Epithelial cell of proximal tubule (primary cell): ENCODE measurements at regions not wholly inside any gene's neighbourhood (a gene's known extent, or its start where the extent isn't known, plus 50 kb on each side); places are given as distances from the start of the nearest gene placed in this dataset.

Experiments
- DNase-seq: peaks from one replicate; pipeline ENCODE4 v3.0.0-alpha.2; 2011; ENCODE audit warnings: low read depth
- H3K4me3 ChIP-seq: 2 replicates; pipeline ENCODE4 v1.5.1; 2011; ENCODE audit warnings: low read depth, mild to moderate bottlenecking, low read length
- TF ChIP-seq, protein P1 (sequence below): conservative IDR thresholded peaks from 2 replicates; pipeline ENCODE4 v1.5.1; 2012; ENCODE audit warnings: low read depth, mild to moderate bottlenecking, low read length

DNA sequence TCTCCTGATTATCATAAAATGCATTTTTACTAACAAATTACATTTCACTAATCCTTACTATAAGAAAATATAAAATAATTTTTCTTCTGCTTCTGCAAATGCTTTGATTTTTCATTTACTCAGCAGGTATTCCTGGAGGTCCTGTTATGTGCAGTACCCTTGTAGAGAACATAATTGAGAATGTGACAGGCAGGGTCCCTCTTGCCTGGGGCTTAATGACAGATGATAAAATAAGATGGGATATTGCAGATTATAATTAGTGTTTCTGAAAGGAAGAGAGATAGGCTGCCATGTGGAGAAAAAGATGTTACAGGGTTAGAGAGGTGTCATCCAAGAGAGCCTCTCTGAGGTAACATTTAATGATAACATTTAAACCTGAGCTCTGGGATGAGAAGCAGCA lies 128.9 kb downstream of the MAD2L1 start:
- TF ChIP-seq, protein P1, sequence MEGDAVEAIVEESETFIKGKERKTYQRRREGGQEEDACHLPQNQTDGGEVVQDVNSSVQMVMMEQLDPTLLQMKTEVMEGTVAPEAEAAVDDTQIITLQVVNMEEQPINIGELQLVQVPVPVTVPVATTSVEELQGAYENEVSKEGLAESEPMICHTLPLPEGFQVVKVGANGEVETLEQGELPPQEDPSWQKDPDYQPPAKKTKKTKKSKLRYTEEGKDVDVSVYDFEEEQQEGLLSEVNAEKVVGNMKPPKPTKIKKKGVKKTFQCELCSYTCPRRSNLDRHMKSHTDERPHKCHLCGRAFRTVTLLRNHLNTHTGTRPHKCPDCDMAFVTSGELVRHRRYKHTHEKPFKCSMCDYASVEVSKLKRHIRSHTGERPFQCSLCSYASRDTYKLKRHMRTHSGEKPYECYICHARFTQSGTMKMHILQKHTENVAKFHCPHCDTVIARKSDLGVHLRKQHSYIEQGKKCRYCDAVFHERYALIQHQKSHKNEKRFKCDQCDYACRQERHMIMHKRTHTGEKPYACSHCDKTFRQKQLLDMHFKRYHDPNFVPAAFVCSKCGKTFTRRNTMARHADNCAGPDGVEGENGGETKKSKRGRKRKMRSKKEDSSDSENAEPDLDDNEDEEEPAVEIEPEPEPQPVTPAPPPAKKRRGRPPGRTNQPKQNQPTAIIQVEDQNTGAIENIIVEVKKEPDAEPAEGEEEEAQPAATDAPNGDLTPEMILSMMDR = no peak
- no peak overlapping the region for H3K4me3 ChIP-seq
- no peak for DNase-seq

DNA sequence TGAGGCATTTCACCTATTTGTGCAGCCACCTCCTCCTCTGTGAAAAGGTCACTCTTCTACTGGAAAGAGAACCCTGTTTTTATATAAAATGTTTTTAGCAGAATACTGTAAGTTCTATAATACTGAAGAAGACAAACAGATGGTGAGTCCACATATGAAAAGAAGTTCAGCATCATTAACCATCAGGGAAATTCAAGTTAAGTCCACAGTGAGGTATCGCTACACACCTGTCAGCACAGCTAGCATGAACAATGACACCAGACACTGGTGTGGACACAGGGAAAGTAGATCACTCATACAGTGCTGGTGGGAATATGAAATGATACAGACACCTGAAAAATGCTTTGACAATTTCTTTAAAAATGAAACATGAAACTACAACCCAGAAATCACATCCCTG lies 133.0 kb downstream of the MAD2L1 start:
- DNase-seq = no peak
- H3K4me3 ChIP-seq = no peak overlapping the region
- TF ChIP-seq, protein P1 = no peak

DNA sequence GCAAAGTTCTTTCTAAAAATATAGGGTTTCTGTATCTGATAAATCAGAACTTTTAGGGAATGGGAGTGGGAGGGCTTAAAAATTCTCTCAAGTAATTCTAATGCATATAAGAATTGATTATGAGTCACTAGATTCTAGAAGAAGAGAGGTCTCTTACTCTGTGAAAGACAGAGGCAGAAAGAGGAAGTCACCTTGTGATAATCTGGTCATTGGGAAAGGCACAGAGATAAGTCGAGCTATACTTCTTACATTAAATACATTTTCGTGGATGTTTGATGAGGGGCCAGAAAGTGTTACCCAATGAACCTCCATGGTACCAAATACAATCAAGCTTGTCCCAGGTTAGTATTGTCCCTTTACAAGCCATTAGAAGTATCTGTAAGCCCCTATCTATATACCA lies 134.4 kb downstream of the MAD2L1 start:
- no peak overlapping the region for H3K4me3 ChIP-seq
- DNase-seq = no peak
- TF ChIP-seq, protein P1 = no peak

DNA sequence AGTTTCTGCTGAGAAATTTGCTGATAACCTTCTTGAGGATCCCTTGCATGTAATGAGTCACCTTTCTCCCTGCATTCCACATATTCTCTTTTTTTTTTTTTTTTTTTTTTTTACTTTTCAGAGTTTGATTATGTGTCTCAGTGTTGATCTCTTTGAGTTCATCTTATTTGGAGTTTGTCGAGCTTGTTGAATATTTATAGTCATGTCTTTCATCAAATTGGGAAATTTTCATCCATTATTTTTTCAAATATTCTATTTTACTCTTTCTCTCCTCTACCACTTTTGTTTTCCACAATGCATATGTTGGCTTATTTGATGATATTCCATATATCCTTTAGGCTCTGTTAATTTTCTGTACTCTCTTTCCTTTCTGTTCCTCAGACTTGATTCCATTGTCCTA lies 136.1 kb downstream of the MAD2L1 start:
- no peak overlapping the region for H3K4me3 ChIP-seq
- TF ChIP-seq, protein P1 = no peak
- no peak for DNase-seq

DNA sequence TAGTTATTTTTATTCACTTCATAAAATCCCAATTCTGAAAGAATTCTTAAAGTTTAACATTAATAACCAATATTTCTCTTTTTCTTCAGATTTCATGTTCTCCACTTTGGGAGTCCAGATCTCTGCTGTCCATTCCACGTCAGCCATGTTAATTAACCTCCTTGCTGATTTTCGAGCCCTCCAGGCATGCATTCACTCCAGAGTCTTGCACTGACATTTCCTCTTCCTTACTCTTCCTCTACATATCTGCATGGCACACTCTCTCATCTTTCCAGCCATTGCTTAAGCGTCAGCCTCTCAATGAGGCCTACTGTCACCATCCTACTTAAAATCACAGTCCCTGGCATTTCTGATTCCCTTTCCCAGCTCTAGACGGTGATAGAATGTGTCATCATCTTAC lies 144.8 kb downstream of the MAD2L1 start:
- TF ChIP-seq, protein P1 = no peak
- DNase-seq = no peak
- no peak overlapping the region for H3K4me3 ChIP-seq

DNA sequence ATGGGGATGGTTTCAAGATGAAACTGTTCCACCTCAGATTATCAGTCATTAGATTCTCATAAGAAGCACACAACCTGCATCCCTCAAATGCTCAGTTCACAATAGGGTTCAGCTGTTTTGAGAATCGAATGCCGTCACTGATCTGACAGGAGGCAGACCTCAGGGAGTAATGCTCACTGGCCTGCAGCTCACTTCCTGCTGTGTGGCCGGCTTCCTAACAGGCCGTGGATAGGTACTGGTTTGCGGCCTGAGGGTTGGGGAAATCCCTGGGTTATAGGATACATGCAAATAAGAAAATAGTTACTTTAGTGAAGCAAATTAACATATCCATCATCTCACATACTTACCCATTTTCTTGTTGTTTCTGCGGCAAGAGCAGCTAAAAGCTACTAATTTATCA lies 160.4 kb downstream of the MAD2L1 start:
- TF ChIP-seq, protein P1 = no peak
- H3K4me3 ChIP-seq = no peak overlapping the region
- no peak for DNase-seq

DNA sequence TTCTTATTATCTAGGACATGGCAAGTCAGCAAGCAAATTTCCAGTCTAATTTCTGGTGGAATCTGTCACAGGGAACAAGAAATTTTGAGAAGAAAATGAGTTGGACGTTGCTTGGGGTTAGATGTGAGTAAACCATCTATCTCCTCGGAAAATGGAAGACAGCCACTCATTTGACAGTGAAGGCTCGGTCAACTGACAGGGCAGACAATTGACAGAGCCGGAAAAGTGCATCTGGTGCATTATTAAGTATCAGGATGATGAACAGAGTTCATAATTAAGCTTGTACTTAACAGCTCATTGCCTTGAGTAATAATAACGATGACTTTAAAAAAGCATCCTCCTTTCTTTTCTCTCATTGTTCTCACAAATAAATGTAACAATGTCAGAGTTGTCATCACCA lies 168.4 kb downstream of the MAD2L1 start:
- DNase-seq = no peak
- no peak overlapping the region for H3K4me3 ChIP-seq
- TF ChIP-seq, protein P1 = no peak
